GM19043 (cell line): ENCODE measurements at regions not wholly inside any gene's neighbourhood (a gene's known extent, or its start where the extent isn't known, plus 50 kb on each side); places are given as distances from the start of the nearest gene placed in this dataset.
"Not testable (repeated sequence)": the region's sequence is repeated elsewhere in the genome, so short reads cannot be mapped to it uniquely, and the experiment has no call there.

Source experiments
- ATAC-seq: cut with Tn5 transposase; IDR thresholded peaks from one replicate; pipeline ENCODE4 v1.9.1; 2021; ENCODE audit warnings: low read depth; ENCODE audit not compliant: unreplicated experiment

DNA sequence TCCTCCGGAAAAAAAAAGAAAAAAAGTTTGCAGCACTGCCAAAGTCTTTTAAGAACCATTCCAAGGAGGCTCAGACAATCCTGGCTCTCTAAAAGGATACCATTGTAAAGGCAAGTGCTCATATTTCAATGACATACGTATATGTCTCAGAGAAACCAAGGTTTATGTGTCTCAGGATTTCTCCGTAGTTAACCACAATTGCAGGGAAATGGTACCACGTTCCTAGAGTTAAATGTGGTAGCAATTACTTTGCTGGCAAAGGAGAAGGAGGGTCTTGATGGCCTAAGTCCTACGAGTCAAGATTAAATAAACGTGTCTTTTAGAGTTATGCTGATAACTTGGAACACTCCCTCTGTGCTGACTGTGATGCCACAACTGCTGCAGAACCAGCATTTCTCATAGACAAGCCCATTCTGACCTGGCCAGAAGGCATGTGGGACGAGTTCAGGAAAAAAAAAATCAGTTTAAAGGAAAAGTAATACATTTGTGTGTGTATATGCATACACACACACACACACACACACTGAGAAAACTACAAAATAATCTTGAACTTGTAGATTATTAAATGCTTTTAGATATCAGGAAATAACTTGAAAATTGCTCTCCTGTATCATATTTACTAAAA lies 245.9 kb downstream of the FGFR2 start:
- no peak for ATAC-seq

DNA sequence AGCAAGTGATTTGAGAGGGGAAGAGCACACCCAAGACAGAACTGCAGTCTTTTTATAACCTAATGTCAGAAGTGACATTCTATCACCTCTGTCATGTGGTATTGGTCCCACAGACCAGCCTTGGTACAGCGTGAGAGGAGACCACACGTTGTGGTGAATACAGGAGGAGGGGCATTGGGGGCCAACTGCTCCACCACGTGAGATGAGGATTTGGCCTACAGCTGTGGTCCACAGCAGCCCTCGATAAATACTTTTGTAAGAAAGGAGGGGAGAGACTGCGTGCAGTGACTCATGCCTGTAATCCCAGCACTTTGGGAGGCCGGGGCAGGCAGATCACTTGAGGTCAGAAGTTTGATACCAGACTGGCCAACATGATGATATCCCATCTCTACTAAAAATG lies 243.1 kb downstream of the FGFR2 start:
- ATAC-seq = no peak

DNA sequence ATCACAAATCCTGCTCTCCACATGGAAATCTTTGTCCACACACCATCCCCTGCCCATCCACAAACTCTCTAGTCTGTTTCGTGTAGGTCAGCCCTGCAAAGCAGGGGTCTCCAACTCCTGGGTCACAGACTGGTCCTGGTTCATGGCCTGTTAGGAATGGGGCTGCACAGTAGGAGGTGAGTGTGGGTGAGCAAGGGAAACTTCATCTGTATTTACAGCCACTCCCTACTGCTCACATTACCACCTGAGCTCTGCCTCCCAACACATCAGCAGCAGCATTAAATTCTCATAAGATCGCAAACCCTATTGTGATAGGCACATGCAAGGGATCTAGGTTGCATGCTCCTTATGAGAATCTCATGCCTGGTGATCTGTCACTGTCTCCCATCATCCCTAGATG lies 242.1 kb downstream of the FGFR2 start:
- no peak for ATAC-seq

DNA sequence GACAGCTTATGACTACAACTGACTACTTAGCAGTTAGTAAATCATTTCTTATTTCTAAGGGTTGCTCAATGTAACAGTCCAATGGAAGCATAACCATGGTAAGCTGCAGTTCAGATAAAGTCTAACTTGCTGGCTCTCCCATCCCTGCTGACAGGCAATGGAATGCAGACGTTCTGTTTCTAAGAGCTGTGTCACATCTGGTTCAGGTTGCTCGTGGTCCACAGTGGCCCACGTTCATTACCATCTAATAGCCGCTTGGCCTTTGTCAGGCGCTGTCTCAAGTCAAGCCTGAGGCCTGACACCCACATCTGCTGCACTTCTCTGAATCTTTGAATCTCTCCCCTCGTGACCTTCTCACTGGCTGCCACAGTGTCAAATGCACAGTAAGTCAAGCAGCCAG lies 240.8 kb downstream of the FGFR2 start:
- ATAC-seq = no peak

DNA sequence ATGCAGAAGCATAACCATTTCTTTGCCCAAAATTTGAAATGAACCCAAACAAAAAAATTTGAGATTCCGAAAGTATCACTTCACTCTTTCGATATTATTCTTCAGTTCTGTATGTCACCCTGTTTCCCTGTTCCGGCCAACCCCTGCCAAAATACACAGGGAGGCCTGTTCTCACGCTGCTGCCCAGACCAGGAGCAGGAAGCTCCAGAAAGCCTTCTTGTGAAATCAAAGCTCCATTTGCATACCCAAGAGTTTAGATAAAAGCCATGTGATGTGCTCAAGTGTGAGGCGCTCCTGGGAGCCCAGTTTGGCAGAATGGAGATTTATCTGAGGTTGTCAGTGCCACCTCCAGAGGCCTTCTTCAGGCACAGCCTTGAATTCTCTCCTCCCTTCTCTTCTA lies 236.2 kb downstream of the FGFR2 start:
- ATAC-seq = no peak

DNA sequence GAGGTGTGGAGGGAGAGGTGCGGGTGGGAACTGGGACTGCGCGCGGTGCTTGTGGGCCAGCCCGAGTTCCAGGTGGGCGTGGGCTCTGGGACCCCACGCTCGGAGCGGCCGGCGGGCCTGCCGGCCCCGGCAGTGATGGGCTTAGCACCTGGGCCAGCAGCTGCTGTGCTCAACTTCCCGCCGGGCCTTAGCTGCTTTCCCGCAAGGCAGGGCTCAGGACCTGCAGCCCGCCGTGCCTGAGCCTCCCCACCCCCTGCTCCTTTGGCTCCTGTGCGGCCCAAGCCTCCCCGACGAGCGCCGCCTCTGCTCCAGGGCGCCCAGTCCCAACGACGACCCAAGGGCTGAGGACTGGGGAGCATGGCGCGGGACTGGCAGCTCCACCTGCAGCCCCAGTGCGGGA lies 232.7 kb downstream of the FGFR2 start:
- ATAC-seq = no peak

DNA sequence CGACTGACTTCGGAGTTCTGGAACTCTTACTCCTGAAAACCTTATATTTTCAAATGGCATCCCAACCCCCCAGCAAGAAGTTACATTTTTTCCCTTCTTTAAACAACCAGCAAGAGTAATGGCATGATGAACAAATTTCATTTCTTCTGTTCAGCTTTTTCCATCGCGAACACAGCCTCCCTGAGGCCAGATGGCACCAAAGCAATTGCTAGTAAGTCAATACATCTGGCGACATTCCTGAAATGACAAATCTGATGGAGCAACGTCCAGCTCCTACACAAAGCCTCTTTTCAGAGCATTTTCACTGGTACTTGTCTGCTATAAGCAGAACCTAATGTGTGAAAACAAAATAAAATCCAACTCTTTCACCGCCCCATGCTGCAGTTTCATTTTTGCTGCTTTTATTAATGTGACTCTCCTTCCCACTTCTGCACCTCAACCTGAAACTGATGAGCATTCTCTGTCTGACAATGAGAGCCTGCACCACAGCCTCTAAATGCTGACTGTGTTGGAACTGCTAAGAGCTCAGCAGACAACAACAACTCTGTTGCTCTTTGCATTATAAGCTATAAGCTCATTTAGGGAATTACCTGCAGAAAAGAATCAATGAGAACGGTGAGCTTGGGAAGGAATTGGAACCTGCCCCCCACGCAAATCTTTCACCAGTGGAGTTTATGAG lies 229.8 kb downstream of the FGFR2 start:
- no peak for ATAC-seq

DNA sequence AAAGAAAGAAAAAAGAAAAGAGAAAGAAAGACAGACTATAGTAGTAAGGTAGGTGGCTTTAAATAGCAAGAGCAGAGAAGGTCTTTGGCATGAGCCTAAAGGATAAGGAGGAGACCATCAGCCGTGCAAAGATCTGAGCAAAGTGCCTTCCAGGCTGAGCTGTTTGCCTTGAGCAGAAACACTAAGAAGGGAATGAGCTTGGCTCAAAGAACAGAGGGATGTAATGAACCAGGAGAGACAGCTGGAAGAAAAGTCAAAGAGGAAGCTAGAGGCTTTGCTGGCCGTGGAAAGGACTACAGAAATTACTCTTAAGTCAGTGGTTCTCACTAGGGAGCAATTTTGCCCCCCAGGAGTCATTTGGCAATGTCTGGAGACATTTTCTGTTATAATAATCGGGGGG lies 228.6 kb downstream of the FGFR2 start:
- no peak for ATAC-seq

DNA sequence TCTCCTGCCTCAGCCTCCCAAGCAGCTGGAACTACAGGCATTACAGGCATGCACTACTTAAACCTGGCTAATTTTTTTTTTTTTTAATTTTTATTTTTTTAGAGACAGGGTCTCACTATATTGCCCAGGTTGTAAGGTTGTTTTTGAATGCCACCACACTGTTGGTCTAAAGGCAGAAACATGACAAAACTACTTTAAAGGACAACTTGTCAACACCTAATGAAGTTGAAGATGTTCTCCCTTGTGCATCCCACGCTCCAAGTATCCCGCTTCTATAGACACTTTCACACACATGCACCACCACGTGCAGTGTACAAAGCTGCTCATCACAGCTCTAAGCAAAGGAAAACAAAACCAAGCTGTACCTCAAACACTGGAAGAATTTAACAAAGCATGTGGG lies 226.4 kb downstream of the FGFR2 start:
- no peak for ATAC-seq

DNA sequence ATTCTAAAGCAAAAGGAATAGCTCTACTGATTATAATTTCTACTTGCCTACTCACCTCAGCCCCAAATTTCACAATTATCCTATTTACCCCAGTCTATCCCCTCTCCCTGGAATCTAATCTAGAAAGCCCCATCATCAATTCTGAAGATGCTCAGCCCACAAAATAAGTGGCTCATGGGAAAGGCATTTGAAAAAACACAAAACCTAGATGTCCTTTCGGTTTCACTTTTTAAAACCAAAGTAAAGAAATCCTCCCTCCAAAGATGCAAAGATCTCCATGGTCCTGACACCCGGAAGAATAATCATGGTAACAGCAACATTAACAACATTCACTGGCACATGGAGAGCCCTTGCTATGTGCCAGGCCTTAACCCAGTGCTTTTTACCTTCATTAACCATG lies 224.8 kb downstream of the FGFR2 start:
- ATAC-seq = no peak

DNA sequence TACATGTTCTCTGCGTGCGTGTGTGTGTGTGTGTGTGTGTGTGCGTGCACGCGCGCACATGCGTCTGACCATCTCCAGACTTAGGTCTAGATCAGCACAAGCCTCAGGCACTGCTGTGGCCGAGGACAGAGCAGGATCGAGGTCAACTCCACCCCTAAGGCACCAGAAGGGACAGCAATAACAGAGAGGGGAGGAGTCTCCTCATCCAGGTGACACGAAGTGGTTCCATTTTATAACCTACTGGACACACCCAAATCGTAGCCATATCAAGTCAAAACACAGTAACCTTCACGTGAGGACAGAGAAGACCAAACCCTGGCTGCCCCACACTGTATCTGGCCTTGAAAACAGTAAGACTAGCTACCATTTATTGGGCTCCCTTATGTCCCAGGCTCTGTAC lies 224.1 kb downstream of the FGFR2 start:
- ATAC-seq = no peak

DNA sequence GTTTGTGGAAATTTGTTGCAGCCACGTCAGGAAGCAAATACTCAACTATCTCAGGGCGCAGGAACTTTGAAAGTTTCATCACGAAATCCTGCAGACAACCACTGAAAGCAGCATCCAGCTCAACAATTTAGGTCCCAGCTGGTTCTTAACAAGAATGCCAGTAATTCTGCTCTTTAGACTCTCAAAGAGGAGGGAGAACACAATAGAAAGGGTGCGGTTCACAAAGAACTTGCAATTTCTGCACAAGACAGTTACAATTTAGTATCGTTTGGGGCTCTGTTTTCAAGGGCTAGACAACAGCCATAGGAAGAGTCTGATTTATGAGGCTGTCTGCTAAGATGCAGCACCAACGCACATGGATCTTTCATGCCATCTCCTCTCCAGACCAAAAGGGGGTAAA lies 223.1 kb downstream of the FGFR2 start:
- ATAC-seq = no peak

DNA sequence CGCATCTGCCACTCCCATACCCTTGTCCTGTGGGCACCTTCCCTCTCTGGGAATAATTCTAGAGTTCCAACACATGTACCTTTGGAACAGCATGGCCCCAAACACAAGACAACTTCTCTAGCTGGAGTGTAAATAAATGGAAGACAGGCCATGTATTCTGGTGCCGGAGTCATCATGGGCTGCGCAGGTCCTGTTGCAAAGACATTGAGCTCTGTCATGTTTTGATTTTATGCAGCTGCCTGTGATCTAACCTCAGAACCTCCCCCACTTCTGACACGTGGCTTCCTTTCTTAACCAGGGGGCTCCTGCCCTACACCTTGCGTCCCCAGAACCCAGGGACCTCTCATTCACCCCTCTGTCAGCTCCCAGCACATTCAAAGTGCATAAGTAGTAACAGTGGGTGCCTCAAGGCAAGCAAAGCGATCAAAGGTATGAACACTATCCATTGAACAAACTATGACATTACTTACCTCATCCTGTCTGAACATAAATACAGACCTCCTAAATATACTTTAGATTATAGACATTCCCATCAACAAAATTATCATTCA lies 219.9 kb downstream of the FGFR2 start:
- ATAC-seq = no peak

DNA sequence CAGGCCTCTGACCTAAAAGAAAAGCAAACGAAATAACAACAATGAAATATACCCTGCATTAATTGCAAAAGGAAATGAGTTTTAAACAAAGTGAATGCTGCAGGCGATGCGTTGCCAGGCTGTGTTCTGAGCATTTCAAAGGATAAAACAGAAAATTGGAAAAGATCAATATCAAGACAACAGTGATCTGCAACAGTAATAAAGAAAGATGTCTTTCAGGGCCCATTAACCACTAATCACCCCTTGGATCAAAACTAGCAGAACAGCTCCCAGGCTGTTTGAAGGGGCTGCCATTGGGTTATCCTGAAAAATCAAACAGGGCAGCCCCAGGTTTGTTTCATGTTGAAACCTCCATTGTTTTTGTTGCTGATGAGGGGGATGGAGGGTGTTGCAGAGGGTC lies 219.2 kb downstream of the FGFR2 start:
- no peak for ATAC-seq

DNA sequence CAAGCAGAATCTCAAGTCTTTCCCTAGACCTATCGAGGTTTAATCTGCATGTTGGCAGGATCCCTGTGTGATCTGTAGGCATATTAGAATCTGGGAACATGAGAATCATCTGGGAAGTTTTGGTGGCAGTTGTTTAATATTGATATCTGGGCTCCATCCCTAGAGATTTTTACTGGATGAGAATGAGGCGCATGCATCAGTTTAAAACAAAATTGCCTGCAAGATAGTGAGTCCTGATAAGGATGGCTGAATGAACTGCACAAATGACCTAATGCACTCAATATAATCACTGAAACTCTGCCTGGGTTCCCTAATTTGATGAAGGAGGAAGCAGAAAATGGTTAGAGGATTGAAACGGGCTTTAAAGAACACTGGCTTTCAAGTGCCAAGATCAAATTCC lies 218.0 kb downstream of the FGFR2 start:
- ATAC-seq = no peak

DNA sequence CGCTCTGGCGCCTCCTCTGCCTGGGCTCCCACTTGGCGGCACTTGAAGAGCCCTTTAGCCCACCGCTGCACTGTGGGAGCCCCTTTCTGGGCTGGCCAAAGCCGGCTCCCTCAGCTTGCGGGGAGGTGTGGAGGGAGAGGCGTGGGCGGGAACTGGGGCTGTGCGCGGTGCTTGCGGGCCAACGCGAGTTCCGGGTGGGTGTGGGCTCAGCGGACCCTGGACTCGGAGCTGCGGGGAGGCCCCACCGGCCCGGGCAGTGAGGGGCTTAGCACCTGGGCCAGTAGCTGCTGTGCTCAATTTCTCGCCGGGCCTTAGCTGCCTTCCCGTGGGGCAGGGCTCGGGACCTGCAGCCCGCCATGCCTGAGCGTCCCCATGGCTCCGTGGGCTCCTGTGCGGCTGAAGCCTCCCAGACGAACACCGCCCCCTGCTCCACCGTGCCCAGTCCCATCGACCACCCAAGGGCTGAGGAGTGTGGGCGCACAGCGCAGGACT lies 216.2 kb downstream of the FGFR2 start:
- ATAC-seq = not testable (repeated sequence)

DNA sequence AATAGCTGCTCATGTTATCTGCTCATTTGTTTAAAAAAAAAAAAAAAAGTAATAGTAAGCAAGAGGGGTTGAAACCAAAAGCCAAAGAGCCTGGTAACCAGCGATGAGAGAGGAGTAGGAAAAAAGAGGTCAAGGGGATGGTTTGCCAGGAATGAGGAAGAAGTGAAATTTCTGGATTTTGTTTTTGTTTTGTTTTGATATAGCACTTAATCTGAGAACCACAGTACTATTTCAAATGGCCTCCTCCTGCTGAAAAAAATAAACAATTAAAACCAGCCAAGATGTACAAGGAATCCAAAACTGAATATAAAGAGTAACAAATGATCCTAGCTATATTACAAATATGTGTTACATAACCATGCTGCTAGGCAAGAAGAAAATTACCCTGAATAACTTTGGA lies 213.1 kb downstream of the FGFR2 start:
- no peak for ATAC-seq

DNA sequence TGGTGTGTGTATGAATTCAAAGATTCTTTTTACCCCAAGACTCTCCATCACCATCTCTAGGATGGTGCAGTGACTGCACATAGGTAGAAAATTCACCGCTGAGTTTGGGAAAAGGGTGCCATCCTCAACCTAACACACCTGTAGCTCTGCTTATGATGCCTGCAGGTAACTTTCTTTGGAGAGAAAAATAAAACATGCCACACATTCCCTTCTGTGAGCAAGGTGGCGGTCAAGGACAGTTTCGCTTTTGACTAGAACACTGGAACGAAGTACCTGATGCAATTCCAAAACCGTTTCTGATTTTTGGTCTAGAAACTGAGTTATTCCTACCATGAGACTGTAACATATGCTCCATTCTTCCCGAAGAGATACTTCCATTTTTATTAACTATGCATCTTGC lies 205.6 kb downstream of the FGFR2 start:
- no peak for ATAC-seq

DNA sequence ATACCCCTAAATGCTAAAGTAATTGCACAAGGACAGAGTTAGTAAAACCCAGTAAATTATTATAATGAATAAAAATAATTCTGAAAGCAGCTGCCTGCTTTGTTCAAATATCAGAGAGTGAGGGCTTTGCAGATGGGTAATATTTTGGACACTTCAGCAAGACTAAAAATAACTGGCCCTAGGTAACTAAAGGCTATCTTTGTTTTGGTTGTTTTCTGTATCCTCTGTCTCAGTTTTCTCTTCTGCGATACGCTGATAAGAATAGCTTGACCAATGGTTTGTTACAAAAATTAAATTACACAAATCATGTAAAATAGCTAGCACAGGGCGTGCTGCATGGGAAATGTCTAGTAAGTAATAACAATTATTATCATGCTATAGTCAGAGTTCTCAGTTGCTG lies 204.7 kb downstream of the FGFR2 start:
- ATAC-seq = no peak

DNA sequence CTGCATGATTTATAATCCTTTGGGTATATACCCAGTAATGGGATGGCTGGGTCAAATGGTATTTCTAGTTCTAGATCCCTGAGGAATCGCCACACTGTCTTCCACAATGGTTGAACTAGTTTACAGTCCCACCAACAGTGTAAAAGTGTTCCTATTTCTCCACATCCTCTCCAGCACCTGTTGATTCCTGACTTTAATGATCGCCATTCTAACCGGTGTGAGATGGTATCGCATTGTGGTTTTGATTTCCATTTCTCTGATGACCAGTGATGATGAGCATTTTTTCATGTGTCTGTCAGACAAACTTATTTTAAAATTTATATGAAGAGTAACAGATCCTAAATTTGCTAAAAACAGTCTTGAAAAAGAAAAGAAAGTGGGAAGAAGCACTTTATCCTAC lies 197.7 kb downstream of the FGFR2 start:
- not testable (repeated sequence) for ATAC-seq

DNA sequence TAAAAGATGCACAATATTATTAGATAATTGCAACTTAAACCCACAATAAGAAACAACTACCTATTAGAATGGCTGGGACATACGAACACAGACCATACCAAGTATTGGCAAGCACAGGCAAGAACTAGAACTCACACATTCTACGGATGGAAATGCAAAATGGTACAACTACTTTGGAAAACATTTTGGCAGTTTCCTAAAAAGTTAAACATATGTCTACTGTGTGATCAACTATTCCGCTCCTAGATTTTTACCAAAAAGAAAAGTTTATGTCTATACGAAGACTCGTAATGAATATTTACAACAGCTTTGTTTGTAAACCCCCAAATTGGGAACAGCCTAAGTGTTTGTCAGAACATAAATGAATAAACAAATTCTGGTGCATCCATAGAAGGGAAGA lies 194.7 kb downstream of the FGFR2 start:
- ATAC-seq = no peak

DNA sequence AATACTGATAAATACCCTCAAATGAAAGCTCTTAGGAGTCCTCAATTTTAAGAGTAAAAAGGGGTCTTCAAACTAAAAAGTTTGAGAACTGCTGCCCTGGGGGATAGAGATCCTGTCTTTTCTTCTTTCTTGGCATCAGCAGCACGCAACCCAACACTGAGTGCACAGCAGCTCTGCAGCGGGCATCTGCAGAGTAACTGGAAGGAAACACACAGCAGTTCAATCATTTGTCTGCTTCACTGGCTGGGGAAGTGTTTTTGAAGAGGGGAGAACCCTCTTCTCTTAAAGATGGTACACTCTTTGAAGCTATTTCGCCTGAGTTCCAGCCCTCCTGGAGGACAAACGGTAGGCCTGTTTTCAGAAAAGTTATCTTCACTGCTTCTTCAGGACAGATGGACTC lies 193.6 kb downstream of the FGFR2 start:
- ATAC-seq = no peak
